GM21381 (cell line): ENCODE measurements at regions not wholly inside any gene's neighbourhood (a gene's known extent, or its start where the extent isn't known, plus 50 kb on each side); places are given as distances from the start of the nearest gene placed in this dataset.

Experiments used
- ATAC-seq: cut with Tn5 transposase; IDR thresholded peaks from one replicate; pipeline ENCODE4 v1.9.1; 2021; ENCODE audit warnings: mild to moderate bottlenecking, moderate library complexity; ENCODE audit not compliant: unreplicated experiment

- no peak for ATAC-seq
These were observed 154.0 kb upstream of the MKI67 start for GRCh38 chr10:128280271-128280670.

- ATAC-seq: no peak
These were observed 155.1 kb upstream of the MKI67 start for GRCh38 chr10:128281343-128281742.

GRCh38 chr10:128281861-128282260 is 155.6 kb upstream of the MKI67 start:
- ATAC-seq: no peak

GRCh38 chr10:128286141-128286761 is 160.0 kb upstream of the MKI67 start:
- ATAC-seq: no peak

GRCh38 chr10:128286762-128287500 is 160.7 kb upstream of the MKI67 start:
- no peak for ATAC-seq

GRCh38 chr10:128287921-128288320 is 161.7 kb upstream of the MKI67 start:
- ATAC-seq: no peak

- no peak for ATAC-seq
These were observed 163.4 kb upstream of the MKI67 start for GRCh38 chr10:128289621-128290020.

GRCh38 chr10:128295003-128295402 is 168.8 kb upstream of the MKI67 start:
- no peak for ATAC-seq

GRCh38 chr10:128296253-128297007 is 170.2 kb upstream of the MKI67 start:
- no peak for ATAC-seq

- ATAC-seq: no peak
These were observed 171.6 kb upstream of the MKI67 start for GRCh38 chr10:128297709-128298378.

- no peak for ATAC-seq
These were observed 172.4 kb upstream of the MKI67 start for GRCh38 chr10:128298587-128298986.

- ATAC-seq: no peak
These were observed 174.1 kb upstream of the MKI67 start for GRCh38 chr10:128300290-128300824.

- no peak for ATAC-seq
These were observed 174.8 kb upstream of the MKI67 start for GRCh38 chr10:128301051-128301450.

GRCh38 chr10:128302808-128303207 is 176.6 kb upstream of the MKI67 start:
- no peak for ATAC-seq

GRCh38 chr10:128304271-128304670 is 178.0 kb upstream of the MKI67 start:
- ATAC-seq: no peak

GRCh38 chr10:128305601-128306345 is 179.6 kb upstream of the MKI67 start:
- ATAC-seq: no peak

- no peak for ATAC-seq
These were observed 180.3 kb upstream of the MKI67 start for GRCh38 chr10:128306535-128306934.

GRCh38 chr10:128306966-128307365 is 180.7 kb upstream of the MKI67 start:
- ATAC-seq: no peak

GRCh38 chr10:128307820-128308219 is 181.6 kb upstream of the MKI67 start:
- no peak for ATAC-seq

GRCh38 chr10:128310971-128311658 is 184.9 kb upstream of the MKI67 start:
- no peak for ATAC-seq
